ENCODE measurements at regions not wholly inside any gene's neighbourhood (a gene's known extent, or its start where the extent isn't known, plus 50 kb on each side); places are given as distances from the start of the nearest gene placed in this dataset.

- H3K9me1 ChIP-seq (ENCODE audit: control insufficient read depth, extremely low read depth, insufficient read depth, low read length), result no peaks in the 10 kb centered on the region
These were observed 61.3 kb upstream of the NLGN1 start for GRCh38 chr3:173336261-173336660.

DNA sequence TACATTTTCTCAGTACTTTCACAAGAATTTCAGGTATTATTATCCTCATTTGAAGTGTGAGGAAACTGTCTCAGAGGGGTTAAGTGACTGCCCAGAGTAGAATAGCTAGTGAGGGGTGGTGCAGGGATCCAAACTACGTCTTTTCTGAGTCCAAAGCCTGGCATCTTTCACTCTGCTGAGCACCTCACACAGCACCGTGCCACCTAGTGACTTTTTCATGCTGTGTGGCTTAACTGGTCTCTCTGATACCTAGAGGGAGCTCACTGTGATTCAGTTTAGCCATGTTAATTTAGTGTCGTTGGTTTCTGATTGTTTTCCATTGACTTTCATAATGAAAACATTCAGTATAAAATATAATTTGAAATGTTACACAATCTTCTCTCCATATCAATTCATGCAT is 91.4 kb upstream of the NLGN1 start:
- no peaks in the 10 kb centered on the region for H3K4me1 ChIP-seq (ENCODE audit: control insufficient read depth, extremely low read depth, insufficient read depth, low read length)
- H3K9me1 ChIP-seq (ENCODE audit: control insufficient read depth, extremely low read depth, insufficient read depth, low read length), result no peaks in the 10 kb centered on the region
- no peaks in the 10 kb centered on the region for H3K79me2 ChIP-seq (ENCODE audit: control insufficient read depth, insufficient read depth, low read length)
- no peak overlapping the region for H3K4me3 ChIP-seq (ENCODE audit: control insufficient read depth in 2 of 3, extremely low read depth in 1 of 3, insufficient read depth in 2 of 3, low read depth in 1 of 3, low read length in 3 of 3)
- no peak overlapping the region for H3K9ac ChIP-seq (ENCODE audit: control insufficient read depth, extremely low read depth, insufficient read depth, low read length)
- no peaks in the 10 kb centered on the region for H3K36me3 ChIP-seq (ENCODE audit: control insufficient read depth in 2 of 2, extremely low read depth in 1 of 2, insufficient read depth in 2 of 2, low read length in 2 of 2)
- H3K9me3 ChIP-seq (ENCODE audit: control insufficient read depth, low read depth, low read length), result no peaks in the 10 kb centered on the region
- dilution Hi-C loops (cut with MboI; ENCODE audit: extremely low pct_ligation_motif_present, low sequenced_read_pairs), result no loop called here
- no peak overlapping the region for H3K4me2 ChIP-seq (ENCODE audit: control insufficient read depth, extremely low read depth, insufficient read depth, low read depth, low read length)
- H3K27ac ChIP-seq (ENCODE audit: control insufficient read depth, insufficient read depth, low read length), result no peak overlapping the region
- no peak overlapping the region for H2AFZ ChIP-seq (ENCODE audit: control insufficient read depth, low read length)
- no peaks in the 10 kb centered on the region for H3K27me3 ChIP-seq (ENCODE audit: control insufficient read depth, extremely low read depth, insufficient read depth, low read length)
- no peak for DNase-seq (ENCODE audit: low read depth, low spot score)
- TF ChIP-seq EZH2 (IDR thresholded peaks at IDR 0.05; ENCODE audit: low read length), result no peak
- TF ChIP-seq CTCF (optimal IDR thresholded peaks at IDR 0.05 in 1 of 3, IDR thresholded peaks at IDR 0.05 in 1 of 3, conservative IDR thresholded peaks at IDR 0.05 in 1 of 3; ENCODE audit: extremely low read depth in 1 of 3, insufficient read depth in 2 of 3, low read length in 3 of 3), result no peak
- FAIRE-seq, result no peak
- H4K20me1 ChIP-seq (ENCODE audit: control insufficient read depth, extremely low read depth, insufficient read depth, low read length), result no peaks in the 10 kb centered on the region

More at GRCh38 chr3:173336261-173336660, 61.3 kb upstream of the NLGN1 start:
- FAIRE-seq (no peak), DNase-seq (ENCODE audit: low read depth, low spot score) (no peak)
- H3K27ac ChIP-seq (ENCODE audit: control insufficient read depth, insufficient read depth, low read length), result no peak overlapping the region
- TF ChIP-seq CTCF (optimal IDR thresholded peaks at IDR 0.05 in 1 of 3, IDR thresholded peaks at IDR 0.05 in 1 of 3, conservative IDR thresholded peaks at IDR 0.05 in 1 of 3; ENCODE audit: extremely low read depth in 1 of 3, insufficient read depth in 2 of 3, low read length in 3 of 3) (no peak), EZH2 (IDR thresholded peaks at IDR 0.05; ENCODE audit: low read length) (no peak)
- no peak overlapping the region for H3K4me3 ChIP-seq (ENCODE audit: control insufficient read depth in 2 of 3, extremely low read depth in 1 of 3, insufficient read depth in 2 of 3, low read depth in 1 of 3, low read length in 3 of 3)
- H3K36me3 ChIP-seq (ENCODE audit: control insufficient read depth in 2 of 2, extremely low read depth in 1 of 2, insufficient read depth in 2 of 2, low read length in 2 of 2), result no peaks in the 10 kb centered on the region
- no peak overlapping the region for H3K9ac ChIP-seq (ENCODE audit: control insufficient read depth, extremely low read depth, insufficient read depth, low read length)
- dilution Hi-C loops (cut with MboI; ENCODE audit: extremely low pct_ligation_motif_present, low sequenced_read_pairs), result no loop called here
- no peak overlapping the region for H3K4me2 ChIP-seq (ENCODE audit: control insufficient read depth, extremely low read depth, insufficient read depth, low read depth, low read length)
- no peaks in the 10 kb centered on the region for H3K79me2 ChIP-seq (ENCODE audit: control insufficient read depth, insufficient read depth, low read length)
- no peaks in the 10 kb centered on the region for H3K27me3 ChIP-seq (ENCODE audit: control insufficient read depth, extremely low read depth, insufficient read depth, low read length)
- no peaks in the 10 kb centered on the region for H3K9me3 ChIP-seq (ENCODE audit: control insufficient read depth, low read depth, low read length)
- no peaks in the 10 kb centered on the region for H4K20me1 ChIP-seq (ENCODE audit: control insufficient read depth, extremely low read depth, insufficient read depth, low read length)
- no peak overlapping the region for H2AFZ ChIP-seq (ENCODE audit: control insufficient read depth, low read length)
- no peaks in the 10 kb centered on the region for H3K4me1 ChIP-seq (ENCODE audit: control insufficient read depth, extremely low read depth, insufficient read depth, low read length)
